PFSK-1 (cell line): ENCODE measurements at regions not wholly inside any gene's neighbourhood (a gene's known extent, or its start where the extent isn't known, plus 50 kb on each side); places are given as distances from the start of the nearest gene placed in this dataset.

Source experiments
- POLR2AphosphoS5 ChIP-seq: IDR thresholded peaks from 2 replicates; pipeline ENCODE4 v1.6.1; 2012; ENCODE audit warnings: low read depth, mild to moderate bottlenecking, control low read depth, low read length, moderate library complexity
- REST ChIP-seq, 2 experiments: IDR thresholded peaks; 2 replicates each; pipeline versions ENCODE4 v1.6.1 to v1.8.0; 2011 to 2012; ENCODE audit warnings: low read depth in 2 of 2, low read length in 2 of 2, control low read depth in 1 of 2, inconsistent platforms in 1 of 2, mild to moderate bottlenecking in 1 of 2, moderate library complexity in 1 of 2; ENCODE audit not compliant: insufficient read depth in 1 of 2
- SIN3A ChIP-seq: IDR thresholded peaks from 2 replicates; pipeline ENCODE4 v1.6.1; 2012; ENCODE audit warnings: mild to moderate bottlenecking, low read length, moderate library complexity, borderline replicate concordance; ENCODE audit not compliant: insufficient read depth
- TAF1 ChIP-seq: IDR thresholded peaks from 2 replicates; pipeline ENCODE4 v1.6.1; 2012; ENCODE audit warnings: low read length, control low read depth, borderline replicate concordance; ENCODE audit not compliant: insufficient read depth

GRCh38 chr5:125696762-125697161 is 726.4 kb upstream of the GRAMD2B start:
- TF ChIP-seq POLR2AphosphoS5 (peak; percentile 46; the same call in 1 of the 2 replicates), REST (IDR thresholded peaks at IDR 0.05; ENCODE audit: insufficient read depth in 1 of 2, low read depth in 2 of 2, low read length in 2 of 2) (peak in 1 of 2 experiments; percentile 73; a peak in 1 of 4 replicates), TAF1 (peak; percentile 38; the same call in 1 of the 2 replicates), SIN3A (0 out of 2 replicates have a peak, but pooled peaks have one; percentile 36)
